H9 (cell line): ENCODE measurements at regions not wholly inside any gene's neighbourhood (a gene's known extent, or its start where the extent isn't known, plus 50 kb on each side); places are given as distances from the start of the nearest gene placed in this dataset.
"Not testable (repeated sequence)": the region's sequence is repeated elsewhere in the genome, so short reads cannot be mapped to it uniquely, and the experiment has no call there.

Source experiments
- DNase-seq: peaks from one replicate; pipeline ENCODE4 v3.0.0-alpha.2; 2017
- H2AFZ ChIP-seq: one replicate; pipeline ENCODE4 v1.6.1; 2013; ENCODE audit warnings: mild to moderate bottlenecking, low read length, control low read depth, moderate library complexity
- H2AK5ac ChIP-seq: 2 replicates; pipeline ENCODE4 v1.6.1; 2013; ENCODE audit warnings: low read length, control low read depth, mixed read lengths; ENCODE audit not compliant: insufficient read length
- H2BK120ac ChIP-seq: one replicate; pipeline ENCODE4 v1.6.1; 2013; ENCODE audit warnings: low read depth, mild to moderate bottlenecking, low read length, control low read depth, inconsistent platforms; ENCODE audit not compliant: poor library complexity, severe bottlenecking
- H2BK12ac ChIP-seq: 2 replicates; pipeline ENCODE4 v1.6.1; 2013; ENCODE audit warnings: low read length, control low read depth, mixed read lengths, low read depth; ENCODE audit not compliant: insufficient read length
- H2BK15ac ChIP-seq: 2 replicates; pipeline ENCODE4 v1.6.1; 2013; ENCODE audit warnings: low read depth, low read length, control low read depth
- H2BK20ac ChIP-seq: one replicate; pipeline ENCODE4 v1.6.1; 2013; ENCODE audit warnings: low read depth, mild to moderate bottlenecking, low read length, control low read depth, inconsistent platforms; ENCODE audit not compliant: poor library complexity, severe bottlenecking
- H2BK5ac ChIP-seq: 2 replicates; pipeline ENCODE4 v1.6.1; 2013; ENCODE audit warnings: low read length, control low read depth, mixed read lengths; ENCODE audit not compliant: insufficient read length
- H3K14ac ChIP-seq: 2 replicates; pipeline ENCODE4 v1.6.1; 2013; ENCODE audit warnings: low read length, control low read depth; ENCODE audit not compliant: insufficient read depth
- H3K18ac ChIP-seq: 2 replicates; pipeline ENCODE4 v1.6.1; 2013; ENCODE audit warnings: low read depth, mild to moderate bottlenecking, mixed read lengths, low read length, control low read depth; ENCODE audit not compliant: insufficient read length
- H3K23ac ChIP-seq: 2 replicates; pipeline ENCODE4 v1.6.1; 2013; ENCODE audit warnings: low read length, control low read depth, mixed read lengths, low read depth; ENCODE audit not compliant: insufficient read length
- H3K23me2 ChIP-seq: 2 replicates; pipeline ENCODE4 v1.6.1; 2013; ENCODE audit warnings: low read depth, mild to moderate bottlenecking, mixed read lengths, low read length, control low read depth; ENCODE audit not compliant: insufficient read length, poor library complexity, severe bottlenecking
- H3K27ac ChIP-seq: 2 replicates; pipeline ENCODE4 v1.5.1; 2013; ENCODE audit warnings: low read length, control low read depth, mixed read lengths, low read depth; ENCODE audit not compliant: insufficient read length
- H3K27me3 ChIP-seq: 2 replicates; pipeline ENCODE4 v1.6.1; 2013; ENCODE audit warnings: low read length, control low read depth, inconsistent platforms; ENCODE audit not compliant: insufficient read depth
- H3K4ac ChIP-seq: 2 replicates; pipeline ENCODE4 v1.6.1; 2013; ENCODE audit warnings: low read depth, mild to moderate bottlenecking, control low read depth, inconsistent platforms, low read length, moderate library complexity
- H3K4me1 ChIP-seq: 2 replicates; pipeline ENCODE4 v1.6.1; 2013; ENCODE audit warnings: low read length, control low read depth, inconsistent platforms; ENCODE audit not compliant: insufficient read depth
- H3K4me2 ChIP-seq: 2 replicates; pipeline ENCODE4 v1.6.1; 2013; ENCODE audit warnings: low read length, control low read depth, mixed read lengths; ENCODE audit not compliant: insufficient read length, insufficient read depth
- H3K56ac ChIP-seq: 2 replicates; pipeline ENCODE4 v1.6.1; 2013; ENCODE audit warnings: low read depth, mild to moderate bottlenecking, mixed read lengths, low read length, control low read depth; ENCODE audit not compliant: insufficient read length
- H3K79me1 ChIP-seq: 2 replicates; pipeline ENCODE4 v1.6.1; 2013; ENCODE audit warnings: low read depth, mild to moderate bottlenecking, moderate library complexity, low read length, control low read depth, inconsistent platforms; ENCODE audit not compliant: insufficient read depth, poor library complexity, severe bottlenecking
- H3K79me2 ChIP-seq: 2 replicates; pipeline ENCODE4 v1.6.1; 2013; ENCODE audit warnings: low read length, control low read depth, inconsistent platforms; ENCODE audit not compliant: insufficient read depth
- H3K9ac ChIP-seq: 2 replicates; pipeline ENCODE4 v1.6.1; 2013; ENCODE audit warnings: low read length, control low read depth, mixed read lengths; ENCODE audit not compliant: insufficient read length; ENCODE audit errors: extremely low read depth
- H3K9me3 ChIP-seq: one replicate; pipeline ENCODE4 v1.6.1; 2013; ENCODE audit warnings: low read depth, low read length, inconsistent platforms; ENCODE audit not compliant: control insufficient read depth
- H3T11ph ChIP-seq: one replicate; pipeline ENCODE4 v1.6.1; 2013; ENCODE audit warnings: mild to moderate bottlenecking, low read length, control low read depth, inconsistent platforms
- H4K20me1 ChIP-seq: one replicate; pipeline ENCODE4 v1.6.1; 2013; ENCODE audit not compliant: control insufficient read depth, insufficient read length, insufficient read depth
- H4K5ac ChIP-seq: 2 replicates; pipeline ENCODE4 v1.6.1; 2013; ENCODE audit warnings: low read depth, mild to moderate bottlenecking, mixed read lengths, low read length, control low read depth; ENCODE audit not compliant: insufficient read length
- H4K8ac ChIP-seq: replicated peaks from 2 replicates; pipeline ENCODE4 v1.6.1; 2013; ENCODE audit warnings: low read length, control low read depth, mixed read lengths, low read depth; ENCODE audit not compliant: insufficient read length
- H4K91ac ChIP-seq: 2 replicates; pipeline ENCODE4 v1.6.1; 2013; ENCODE audit warnings: low read depth, mild to moderate bottlenecking, moderate library complexity, mixed read lengths, low read length, control low read depth; ENCODE audit not compliant: insufficient read length
- H3K27ac Mint-ChIP-seq, 3 experiments: 2 replicates in 2 of 3; 3 replicates in 1 of 3; pipeline ENCODE4 v1.8.0; 2020 to 2021; ENCODE audit warnings: mixed read lengths in 3 of 3, mild to moderate bottlenecking in 1 of 3, moderate library complexity in 1 of 3
- H3K27me3 Mint-ChIP-seq: 2 replicates; pipeline ENCODE4 v1.8.0; 2021; ENCODE audit warnings: low read depth, mild to moderate bottlenecking, moderate library complexity, mixed read lengths
- H3K36me3 Mint-ChIP-seq, 3 experiments: 2 replicates in 2 of 3; 3 replicates in 1 of 3; pipeline ENCODE4 v1.8.0; 2020 to 2021; ENCODE audit warnings: low read depth in 3 of 3, mixed read lengths in 3 of 3; ENCODE audit not compliant: insufficient read depth in 1 of 3
- H3K4me1 Mint-ChIP-seq, 2 experiments: 2 replicates each; pipeline ENCODE4 v1.8.0; 2020; ENCODE audit warnings: mixed read lengths in 2 of 2
- H3K4me3 Mint-ChIP-seq, 2 experiments: 2 replicates in 1 of 2; 3 replicates in 1 of 2; pipeline ENCODE4 v1.8.0; 2020 to 2021; ENCODE audit warnings: mild to moderate bottlenecking in 2 of 2, mixed read lengths in 2 of 2, moderate library complexity in 1 of 2
- H3K9me3 Mint-ChIP-seq, 2 experiments: 2 replicates in 1 of 2; 3 replicates in 1 of 2; pipeline ENCODE4 v1.8.0; 2020; ENCODE audit warnings: mild to moderate bottlenecking in 2 of 2, mixed read lengths in 2 of 2, moderate library complexity in 1 of 2
- whole genome bisulfite sequencing: extraction: QIAGEN DNeasy Blood & Tissue Kit; methylation state at CpG from one replicate; pipeline ENCODE4 v1.1.7; 2013; ENCODE audit warnings: missing lambda C conversion rate, low lambda C conversion rate, mixed read lengths; ENCODE audit not compliant: insufficient read length; ENCODE audit errors: extremely low coverage; 5-methylcytosine and 5-hydroxymethylcytosine counted together
- TF ChIP-seq, protein P1 (sequence below): fragments of 200-600 bp; sonication (generic); conservative IDR thresholded peaks from 3 replicates; pipeline ENCODE4 v1.8.0; 2021; ENCODE audit warnings: antibody characterized with exemption, mild to moderate bottlenecking

DNA sequence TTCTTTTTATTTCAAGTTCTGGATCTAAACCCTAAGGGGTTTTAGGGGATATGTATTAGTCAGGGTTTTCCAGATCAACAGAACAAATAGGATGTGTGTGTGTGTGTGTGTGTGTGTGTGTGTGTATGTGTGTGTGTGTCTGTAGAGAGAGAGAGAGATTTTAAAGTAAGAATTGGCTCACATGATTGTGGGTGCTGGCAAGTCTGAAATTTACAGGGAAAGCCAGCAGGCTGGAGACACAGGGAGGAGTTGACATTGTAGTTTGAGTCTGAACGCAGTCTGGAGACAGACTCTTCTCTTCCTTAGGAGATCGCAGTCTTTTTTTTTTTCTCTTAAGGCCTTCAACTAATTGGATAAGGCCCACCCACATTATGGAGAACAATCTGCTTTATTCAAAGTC lies 428.8 kb upstream of the TBL1XR1 start:
- H3K9me3 Mint-ChIP-seq: peaks cover 5 to 11% of the 10 kb centered on the region in 2 experiments; a peak in 4 of 5 replicates
- H3K4me1 Mint-ChIP-seq: peaks cover 0 to 10% of the 10 kb centered on the region in 2 experiments; a peak in 2 of 4 replicates
- no CpG with 5 or more reads among the region's 2 CpGs for WGBS
- Histone ChIP-seq H3K4me1 (no peaks in the 10 kb centered on the region), H3K27ac (no peak overlapping the region), H2AFZ (no peak overlapping the region), H3K18ac (no peak overlapping the region), H3K79me1 (no peaks in the 10 kb centered on the region), H3K79me2 (no peaks in the 10 kb centered on the region), H4K5ac (no peak overlapping the region), H3K23me2 (no peaks in the 10 kb centered on the region), H4K91ac (no peak overlapping the region), H3K27me3 (no peaks in the 10 kb centered on the region), H3T11ph (no peak overlapping the region), H4K8ac (no peak overlapping the region), H2BK12ac (no peak overlapping the region), H4K20me1 (no peaks in the 10 kb centered on the region), H2AK5ac (no peak overlapping the region), H2BK5ac (no peak overlapping the region), H2BK15ac (no peak overlapping the region), H3K56ac (no peak overlapping the region), H3K4ac (no peak overlapping the region), H3K9me3 (no peaks in the 10 kb centered on the region), H3K9ac (no peak overlapping the region), H2BK120ac (no peak overlapping the region), H2BK20ac (no peak overlapping the region), H3K4me2 (no peak overlapping the region), H3K14ac (no peak overlapping the region), H3K23ac (no peak overlapping the region)
- H3K4me3 Mint-ChIP-seq: no peak overlapping the region
- peaks cover 2% of the 10 kb centered on the region for H3K27me3 Mint-ChIP-seq
- no peak overlapping the region for H3K27ac Mint-ChIP-seq
- H3K36me3 Mint-ChIP-seq: peaks cover 3 to 6% (median 3%) of the 10 kb centered on the region in 3 experiments; a peak in 6 of 7 replicates
- DNase-seq: no peak
- TF ChIP-seq, protein P1, sequence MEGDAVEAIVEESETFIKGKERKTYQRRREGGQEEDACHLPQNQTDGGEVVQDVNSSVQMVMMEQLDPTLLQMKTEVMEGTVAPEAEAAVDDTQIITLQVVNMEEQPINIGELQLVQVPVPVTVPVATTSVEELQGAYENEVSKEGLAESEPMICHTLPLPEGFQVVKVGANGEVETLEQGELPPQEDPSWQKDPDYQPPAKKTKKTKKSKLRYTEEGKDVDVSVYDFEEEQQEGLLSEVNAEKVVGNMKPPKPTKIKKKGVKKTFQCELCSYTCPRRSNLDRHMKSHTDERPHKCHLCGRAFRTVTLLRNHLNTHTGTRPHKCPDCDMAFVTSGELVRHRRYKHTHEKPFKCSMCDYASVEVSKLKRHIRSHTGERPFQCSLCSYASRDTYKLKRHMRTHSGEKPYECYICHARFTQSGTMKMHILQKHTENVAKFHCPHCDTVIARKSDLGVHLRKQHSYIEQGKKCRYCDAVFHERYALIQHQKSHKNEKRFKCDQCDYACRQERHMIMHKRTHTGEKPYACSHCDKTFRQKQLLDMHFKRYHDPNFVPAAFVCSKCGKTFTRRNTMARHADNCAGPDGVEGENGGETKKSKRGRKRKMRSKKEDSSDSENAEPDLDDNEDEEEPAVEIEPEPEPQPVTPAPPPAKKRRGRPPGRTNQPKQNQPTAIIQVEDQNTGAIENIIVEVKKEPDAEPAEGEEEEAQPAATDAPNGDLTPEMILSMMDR: no peak

DNA sequence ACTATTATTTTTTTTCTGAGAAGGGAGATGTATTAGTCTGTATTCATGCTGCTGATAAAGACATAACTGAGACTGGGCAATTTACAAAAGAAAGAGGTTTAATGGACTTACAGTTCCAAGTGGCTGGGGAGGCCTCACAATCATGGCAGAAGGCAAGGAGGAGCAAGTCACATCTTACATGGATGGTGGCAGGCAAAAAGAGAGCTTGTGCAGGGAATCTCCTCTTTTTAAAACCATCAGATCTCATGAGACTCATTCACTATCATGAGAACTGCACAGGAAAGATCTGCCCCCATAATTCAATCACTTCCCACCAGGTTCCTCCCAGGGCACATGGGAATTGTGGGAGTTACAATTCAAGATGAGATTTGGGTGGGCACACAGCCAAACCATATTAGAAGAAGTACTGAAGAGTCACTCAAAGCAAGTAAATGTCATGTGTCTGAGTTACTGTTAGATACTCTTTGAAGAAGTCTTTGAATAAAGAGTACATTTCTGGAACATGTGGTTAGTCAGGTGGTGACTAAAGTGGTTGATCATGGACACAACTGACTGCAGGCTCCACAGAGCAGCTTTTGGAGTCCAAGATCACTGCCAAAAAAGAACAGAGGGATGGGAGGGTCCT lies 430.9 kb upstream of the TBL1XR1 start:
- H3K23me2 ChIP-seq, H3K9ac ChIP-seq, H2AFZ ChIP-seq, H3T11ph ChIP-seq, H3K27ac Mint-ChIP-seq, H4K20me1 ChIP-seq, H3K4me2 ChIP-seq, H3K36me3 Mint-ChIP-seq, H4K8ac ChIP-seq, H2BK15ac ChIP-seq, H3K14ac ChIP-seq, H3K23ac ChIP-seq, H2BK5ac ChIP-seq, DNase-seq, H4K5ac ChIP-seq, H3K27ac ChIP-seq, H2AK5ac ChIP-seq, H3K9me3 ChIP-seq, H4K91ac ChIP-seq, H3K27me3 Mint-ChIP-seq, H2BK12ac ChIP-seq, H3K18ac ChIP-seq, H3K56ac ChIP-seq, H3K4me3 Mint-ChIP-seq, H3K79me2 ChIP-seq, H3K4me1 ChIP-seq, H2BK20ac ChIP-seq, H3K27me3 ChIP-seq, H3K4ac ChIP-seq, H3K79me1 ChIP-seq, H2BK120ac ChIP-seq: not testable (repeated sequence)
- Mint-ChIP-seq H3K9me3 (peaks cover 5 to 11% of the 10 kb centered on the region in 2 experiments; a peak in 4 of 5 replicates), H3K4me1 (peaks cover 2 to 13% of the 10 kb centered on the region in 2 experiments; a peak in 2 of 4 replicates)
